HG03354 (cell line): ENCODE measurements at regions not wholly inside any gene's neighbourhood (a gene's known extent, or its start where the extent isn't known, plus 50 kb on each side); places are given as distances from the start of the nearest gene placed in this dataset.

Experiments
- ATAC-seq: cut with Tn5 transposase; IDR thresholded peaks from one replicate; pipeline ENCODE4 v1.9.1; 2021; ENCODE audit warnings: mild to moderate bottlenecking; ENCODE audit not compliant: unreplicated experiment, poor library complexity, severe bottlenecking

GRCh38 chr10:121332353-121332752, 265.9 kb downstream of the FGFR2 start:
- ATAC-seq: no peak

GRCh38 chr10:121332829-121333765, 265.1 kb downstream of the FGFR2 start:
- no peak for ATAC-seq

- ATAC-seq: no peak
These were observed 262.8 kb downstream of the FGFR2 start for GRCh38 chr10:121335386-121335925.

GRCh38 chr10:121337427-121337826, 260.8 kb downstream of the FGFR2 start:
- ATAC-seq: no peak

GRCh38 chr10:121338206-121338980, 259.9 kb downstream of the FGFR2 start:
- ATAC-seq: no peak

GRCh38 chr10:121339114-121339513, 259.1 kb downstream of the FGFR2 start:
- ATAC-seq: no peak

GRCh38 chr10:121340271-121340831, 257.9 kb downstream of the FGFR2 start:
- no peak for ATAC-seq

- no peak for ATAC-seq
These were observed 246.7 kb downstream of the FGFR2 start for GRCh38 chr10:121351540-121351939.

- no peak for ATAC-seq
These were observed 245.9 kb downstream of the FGFR2 start for GRCh38 chr10:121352231-121352855.

- no peak for ATAC-seq
These were observed 243.1 kb downstream of the FGFR2 start for GRCh38 chr10:121355161-121355560.

- no peak for ATAC-seq
These were observed 242.1 kb downstream of the FGFR2 start for GRCh38 chr10:121356183-121356582.

- no peak for ATAC-seq
These were observed 240.8 kb downstream of the FGFR2 start for GRCh38 chr10:121357401-121357800.

GRCh38 chr10:121362026-121362425, 236.2 kb downstream of the FGFR2 start:
- ATAC-seq: no peak

- no peak for ATAC-seq
These were observed 232.7 kb downstream of the FGFR2 start for GRCh38 chr10:121365566-121365965.

GRCh38 chr10:121368347-121369025, 229.8 kb downstream of the FGFR2 start:
- ATAC-seq: no peak

GRCh38 chr10:121369616-121370015, 228.6 kb downstream of the FGFR2 start:
- ATAC-seq: no peak

GRCh38 chr10:121371836-121372235, 226.4 kb downstream of the FGFR2 start:
- ATAC-seq: no peak

GRCh38 chr10:121373411-121373810, 224.8 kb downstream of the FGFR2 start:
- ATAC-seq: no peak

- ATAC-seq: no peak
These were observed 224.1 kb downstream of the FGFR2 start for GRCh38 chr10:121374121-121374520.
